Vagina (tissue), 2 donors: ENCODE measurements at regions not wholly inside any gene's neighbourhood (a gene's known extent, or its start where the extent isn't known, plus 50 kb on each side); places are given as distances from the start of the nearest gene placed in this dataset.

Experiments used
- DNase-seq, 2 donors: peaks; one replicate each; pipeline ENCODE4 v3.0.0-alpha.2; 2017; ENCODE audit errors: extremely low spot score in 2 of 2
- H3K27ac ChIP-seq: fragments of 200-600 bp; sonication (generic); one replicate; pipeline ENCODE4 v1.5.1; 2019
- H3K27me3 ChIP-seq: fragments of 200-600 bp; sonication (generic); one replicate; pipeline ENCODE4 v1.5.1; 2019
- H3K36me3 ChIP-seq, 2 donors: fragments of 200-600 bp; sonication (generic); one replicate each; pipeline ENCODE4 v1.5.1; 2017 to 2019
- H3K4me1 ChIP-seq: fragments of 200-600 bp; sonication (generic); one replicate; pipeline ENCODE4 v1.5.1; 2019
- H3K4me3 ChIP-seq, 2 donors: fragments of 200-600 bp; sonication (generic); 1 replicate in 1 of 2; 2 replicates in 1 of 2; pipeline ENCODE4 v1.5.1; 2016 to 2019
- H3K9me3 ChIP-seq: fragments of 200-600 bp; sonication (generic); one replicate; pipeline ENCODE4 v1.5.1; 2019
- CTCF ChIP-seq, 3 experiments: fragments of 450-650 bp in 2 of 3; fragments of 200-600 bp in 1 of 3; sonication (generic) in 1 of 3; IDR thresholded peaks; one replicate each; pipeline ENCODE4 v1.5.1; 2017 to 2019; ENCODE audit warnings: antibody characterized with exemption in 3 of 3, mild to moderate bottlenecking in 2 of 3, moderate library complexity in 2 of 3
- POLR2A ChIP-seq, 2 donors: fragments of 450-650 bp; IDR thresholded peaks; one replicate each; pipeline ENCODE4 v1.6.1; 2017; ENCODE audit warnings: antibody characterized with exemption in 2 of 2, mild to moderate bottlenecking in 2 of 2, moderate library complexity in 2 of 2
- POLR2AphosphoS5 ChIP-seq, 2 donors: sonication (generic); formaldehyde crosslinking; IDR thresholded peaks; one replicate each; pipeline ENCODE4 v1.9.0; 2017; ENCODE audit warnings: antibody characterized with exemption in 2 of 2, mild to moderate bottlenecking in 2 of 2, low read depth in 1 of 2; ENCODE audit not compliant: insufficient read depth in 1 of 2
- intact Hi-C: fragments of 100-400 bp; cut with DNase I; formaldehyde crosslinking; loops from one replicate; pipeline ENCODE4 v1.15.1; 2023

GRCh38 chr14:94964181-94964580, 193.1 kb downstream of the DICER1 start:
- TF ChIP-seq POLR2A (IDR thresholded peaks at IDR 0.05) (no peak), CTCF (IDR thresholded peaks at IDR 0.05) (no peak), POLR2AphosphoS5 (IDR thresholded peaks at IDR 0.05; ENCODE audit: insufficient read depth in 1 of 2, low read depth in 1 of 2) (no peak)
- H3K27ac ChIP-seq, result no peak overlapping the region
- H3K9me3 ChIP-seq, result no peaks in the 10 kb centered on the region
- H3K4me1 ChIP-seq, result no peaks in the 10 kb centered on the region
- intact Hi-C loops, result no loop called here
- H3K4me3 ChIP-seq, result no peak overlapping the region
- DNase-seq, result peak in 1 of 2 donors; percentile 54
- no peaks in the 10 kb centered on the region for H3K27me3 ChIP-seq
- no peaks in the 10 kb centered on the region for H3K36me3 ChIP-seq

- no peak for TF ChIP-seq POLR2A (IDR thresholded peaks at IDR 0.05)
- TF ChIP-seq CTCF (IDR thresholded peaks at IDR 0.05), result no peak
- TF ChIP-seq POLR2AphosphoS5 (IDR thresholded peaks at IDR 0.05; ENCODE audit: insufficient read depth in 1 of 2, low read depth in 1 of 2), result no peak
- Histone ChIP-seq H3K4me3 (no peak overlapping the region), H3K27me3 (no peaks in the 10 kb centered on the region), H3K4me1 (no peaks in the 10 kb centered on the region), H3K36me3 (no peaks in the 10 kb centered on the region), H3K9me3 (no peaks in the 10 kb centered on the region), H3K27ac (no peak overlapping the region)
- intact Hi-C loops, result no loop called here
- DNase-seq, result peak in 1 of 2 donors; percentile 67
Measured at GRCh38 chr14:94963051-94963450, 193.1 kb upstream of the GSC start.

GRCh38 chr14:94962166-94962575, 192.3 kb upstream of the GSC start:
- TF ChIP-seq POLR2A (IDR thresholded peaks at IDR 0.05), result no peak
- no peak for TF ChIP-seq CTCF (IDR thresholded peaks at IDR 0.05)
- no peak for TF ChIP-seq POLR2AphosphoS5 (IDR thresholded peaks at IDR 0.05; ENCODE audit: insufficient read depth in 1 of 2, low read depth in 1 of 2)
- H3K27me3 ChIP-seq, result no peaks in the 10 kb centered on the region

GRCh38 chr14:94961386-94962165, 191.7 kb upstream of the GSC start:
- Histone ChIP-seq H3K4me3 (no peak overlapping the region), H3K4me1 (no peaks in the 10 kb centered on the region), H3K27me3 (no peaks in the 10 kb centered on the region), H3K9me3 (no peaks in the 10 kb centered on the region), H3K36me3 (no peaks in the 10 kb centered on the region), H3K27ac (no peak overlapping the region)
- DNase-seq, result peak; percentile 79 to 83
- intact Hi-C loops, result no loop called here
- no peak for TF ChIP-seq POLR2A (IDR thresholded peaks at IDR 0.05)
- TF ChIP-seq POLR2AphosphoS5 (IDR thresholded peaks at IDR 0.05; ENCODE audit: insufficient read depth in 1 of 2, low read depth in 1 of 2), result no peak
- no peak for TF ChIP-seq CTCF (IDR thresholded peaks at IDR 0.05)

More at GRCh38 chr14:94962166-94962575, 192.3 kb upstream of the GSC start:
- intact Hi-C loops, result no loop called here
- DNase-seq, result peak; percentile 58 to 77
- Histone ChIP-seq H3K4me1 (no peaks in the 10 kb centered on the region), H3K36me3 (no peaks in the 10 kb centered on the region), H3K4me3 (no peak overlapping the region), H3K27ac (no peak overlapping the region), H3K9me3 (no peaks in the 10 kb centered on the region)

- intact Hi-C loops, result no loop called here
- Histone ChIP-seq H3K4me1 (no peaks in the 10 kb centered on the region), H3K27ac (no peak overlapping the region), H3K9me3 (no peaks in the 10 kb centered on the region), H3K4me3 (no peak overlapping the region), H3K27me3 (no peaks in the 10 kb centered on the region), H3K36me3 (no peaks in the 10 kb centered on the region)
- DNase-seq, result peak; percentile 34 to 40
- TF ChIP-seq POLR2AphosphoS5 (IDR thresholded peaks at IDR 0.05; ENCODE audit: insufficient read depth in 1 of 2, low read depth in 1 of 2), result no peak
- TF ChIP-seq CTCF (IDR thresholded peaks at IDR 0.05), result no peak
- TF ChIP-seq POLR2A (IDR thresholded peaks at IDR 0.05), result no peak
Measured at GRCh38 chr14:94960285-94961001, 190.5 kb upstream of the GSC start.
